HUES6 (cell line): ENCODE measurements at regions not wholly inside any gene's neighbourhood (a gene's known extent, or its start where the extent isn't known, plus 50 kb on each side); places are given as distances from the start of the nearest gene placed in this dataset.

Experiments used
- H3K27ac ChIP-seq: 2 replicates; pipeline ENCODE4 v1.7.0; 2013; ENCODE audit warnings: low read depth, mild to moderate bottlenecking, low read length, inconsistent platforms
- H3K27me3 ChIP-seq: 2 replicates; pipeline ENCODE4 v1.6.1; 2013; ENCODE audit warnings: low read length; ENCODE audit not compliant: control insufficient read depth, insufficient read depth
- H3K36me3 ChIP-seq: 2 replicates; pipeline ENCODE4 v1.6.1; 2013; ENCODE audit warnings: low read length; ENCODE audit not compliant: control insufficient read depth, insufficient read depth
- H3K4me1 ChIP-seq: 2 replicates; pipeline ENCODE4 v1.6.1; 2013; ENCODE audit warnings: low read length; ENCODE audit not compliant: control insufficient read depth, insufficient read depth
- H3K4me3 ChIP-seq: 2 replicates; pipeline ENCODE4 v1.5.1; 2013; ENCODE audit warnings: low read depth, low read length
- H3K9ac ChIP-seq: one replicate; pipeline ENCODE4 v1.6.1; 2013; ENCODE audit warnings: mild to moderate bottlenecking, low read length
- H3K9me3 ChIP-seq: 2 replicates; pipeline ENCODE4 v1.6.1; 2013; ENCODE audit warnings: low read depth, low read length; ENCODE audit not compliant: control insufficient read depth, insufficient read depth

DNA sequence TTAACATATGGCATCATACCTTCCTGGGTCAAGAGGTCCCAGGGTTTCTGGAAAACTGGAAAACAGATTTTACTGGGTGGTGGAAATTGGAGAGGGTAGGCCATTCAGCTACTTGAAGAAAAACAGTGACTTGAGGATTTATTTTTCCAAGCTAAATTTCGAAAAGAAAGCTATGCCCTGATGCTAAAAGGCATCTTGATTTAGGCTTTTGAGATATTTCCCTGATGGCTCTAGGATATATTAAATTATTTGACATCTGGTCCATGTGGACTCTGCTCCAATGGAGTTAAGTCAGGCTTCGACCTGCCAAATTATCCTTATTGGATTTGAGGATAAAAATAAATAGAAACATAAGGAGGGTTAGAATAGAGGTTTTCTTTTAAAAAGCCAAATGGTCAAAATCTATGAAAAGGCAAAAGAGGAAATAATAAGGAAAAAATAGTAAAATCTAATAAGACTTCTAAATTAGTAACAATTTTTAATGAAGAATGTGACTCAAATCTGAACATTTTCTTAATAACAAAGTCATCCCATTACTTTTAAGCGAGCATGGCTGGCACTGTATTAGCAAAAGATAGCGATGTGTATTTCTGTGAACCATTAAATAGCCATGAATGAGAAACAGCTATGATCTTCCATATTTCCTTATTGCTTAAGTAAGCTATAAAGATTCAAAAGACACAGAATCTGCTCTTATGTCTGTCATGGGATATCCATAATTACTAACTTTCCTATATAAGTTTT is 190.0 kb upstream of the MIR17HG start:
- H3K9ac ChIP-seq = no peak overlapping the region
- no peaks in the 10 kb centered on the region for H3K27me3 ChIP-seq
- H3K36me3 ChIP-seq = no peaks in the 10 kb centered on the region
- no peak overlapping the region for H3K4me3 ChIP-seq
- no peaks in the 10 kb centered on the region for H3K9me3 ChIP-seq
- H3K4me1 ChIP-seq = peaks cover 24% of the 10 kb centered on the region
- H3K27ac ChIP-seq = no peak overlapping the region

DNA sequence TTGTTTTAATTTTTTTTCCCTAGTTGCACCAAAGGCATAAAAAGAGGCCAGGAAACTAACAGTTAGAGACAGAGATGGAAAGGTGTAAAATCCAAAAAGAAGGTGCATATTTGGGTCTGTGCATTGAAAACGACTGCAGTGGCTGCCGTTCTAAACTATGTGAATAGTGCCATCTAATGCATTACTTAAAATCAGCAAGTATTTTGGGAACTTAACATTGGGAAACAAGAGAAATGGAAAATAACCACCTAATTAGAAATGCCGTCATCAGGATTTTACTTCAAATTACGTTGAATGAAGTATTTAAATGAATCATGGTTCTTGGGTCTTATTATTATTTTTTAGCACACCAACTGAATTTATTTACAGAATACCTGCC is 189.5 kb upstream of the MIR17HG start:
- peaks cover 24% of the 10 kb centered on the region for H3K4me1 ChIP-seq
- H3K36me3 ChIP-seq = no peaks in the 10 kb centered on the region
- H3K27ac ChIP-seq = no peak overlapping the region
- H3K9me3 ChIP-seq = no peaks in the 10 kb centered on the region
- H3K9ac ChIP-seq = no peak overlapping the region
- H3K4me3 ChIP-seq = no peak overlapping the region
- no peaks in the 10 kb centered on the region for H3K27me3 ChIP-seq

DNA sequence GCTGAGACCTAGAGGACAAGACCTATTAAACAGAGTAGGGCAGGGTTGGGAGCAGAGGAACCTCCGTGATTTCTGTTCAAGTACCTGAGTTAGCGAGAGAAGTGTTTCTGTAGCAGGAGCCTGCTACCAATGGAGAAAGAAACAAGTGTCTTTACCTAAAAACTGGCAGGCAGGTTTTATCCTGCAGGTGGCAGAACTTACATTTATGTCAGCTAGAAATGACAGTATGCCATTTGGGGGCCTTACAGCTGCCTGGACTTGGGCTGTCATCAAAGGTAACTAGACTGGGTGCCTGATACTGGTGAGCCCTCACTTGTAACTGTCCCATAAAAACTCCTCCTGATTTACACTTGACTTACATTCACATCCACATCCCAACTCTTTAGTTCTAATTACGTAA is 185.3 kb upstream of the MIR17HG start:
- H3K27ac ChIP-seq = no peak overlapping the region
- H3K9me3 ChIP-seq = no peaks in the 10 kb centered on the region
- H3K9ac ChIP-seq = no peak overlapping the region
- H3K4me1 ChIP-seq = 0 out of 2 replicates have a peak, but pooled peaks cover 3% of the 10 kb centered on the region
- H3K4me3 ChIP-seq = no peak overlapping the region
- H3K27me3 ChIP-seq = no peaks in the 10 kb centered on the region
- H3K36me3 ChIP-seq = no peaks in the 10 kb centered on the region

DNA sequence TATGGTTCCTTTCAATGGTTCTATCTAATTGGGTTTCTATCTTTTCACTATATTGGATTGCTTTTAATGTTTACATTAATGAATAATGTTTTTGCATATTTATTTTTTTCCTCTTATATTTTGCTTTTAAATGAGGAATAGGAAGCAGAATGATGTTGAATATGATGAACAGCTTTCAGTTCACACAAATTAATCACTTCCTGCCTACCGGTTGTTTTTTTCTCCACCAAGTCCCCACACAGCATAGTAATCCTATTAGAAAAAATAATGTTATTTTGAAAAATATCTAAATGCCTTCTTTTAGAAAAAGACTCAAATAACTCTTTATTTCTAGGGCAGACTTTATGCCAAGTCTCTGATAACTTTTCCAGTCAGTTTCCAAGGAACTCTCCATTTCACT is 184.9 kb upstream of the MIR17HG start:
- Histone ChIP-seq H3K27ac (no peak overlapping the region), H3K4me3 (no peak overlapping the region), H3K9ac (no peak overlapping the region), H3K27me3 (no peaks in the 10 kb centered on the region), H3K9me3 (no peaks in the 10 kb centered on the region), H3K36me3 (no peaks in the 10 kb centered on the region), H3K4me1 (0 out of 2 replicates have a peak, but pooled peaks cover 3% of the 10 kb centered on the region)

DNA sequence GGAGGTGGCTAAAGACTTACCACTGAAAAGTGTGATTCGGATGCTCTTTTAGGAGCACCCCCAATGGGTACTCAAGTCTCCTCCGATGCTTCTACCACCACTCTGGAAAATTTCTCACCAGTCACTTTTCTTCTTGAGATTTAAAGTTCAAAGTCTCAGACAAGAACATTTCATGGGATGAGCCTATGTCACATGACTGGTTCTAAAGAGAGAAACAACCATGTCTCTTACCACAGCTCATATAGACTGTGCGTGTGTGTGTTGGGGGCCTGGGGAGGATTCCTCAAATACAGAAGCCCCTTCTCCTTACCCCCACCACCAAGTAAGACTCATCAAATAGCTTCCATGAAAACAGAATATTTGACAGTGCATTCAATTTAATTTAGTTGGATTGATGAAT is 181.7 kb upstream of the MIR17HG start:
- Histone ChIP-seq H3K4me3 (no peak overlapping the region), H3K9ac (no peak overlapping the region), H3K36me3 (no peaks in the 10 kb centered on the region), H3K27ac (no peak overlapping the region), H3K27me3 (no peaks in the 10 kb centered on the region), H3K4me1 (0 out of 2 replicates have a peak, but pooled peaks cover 3% of the 10 kb centered on the region), H3K9me3 (no peaks in the 10 kb centered on the region)

DNA sequence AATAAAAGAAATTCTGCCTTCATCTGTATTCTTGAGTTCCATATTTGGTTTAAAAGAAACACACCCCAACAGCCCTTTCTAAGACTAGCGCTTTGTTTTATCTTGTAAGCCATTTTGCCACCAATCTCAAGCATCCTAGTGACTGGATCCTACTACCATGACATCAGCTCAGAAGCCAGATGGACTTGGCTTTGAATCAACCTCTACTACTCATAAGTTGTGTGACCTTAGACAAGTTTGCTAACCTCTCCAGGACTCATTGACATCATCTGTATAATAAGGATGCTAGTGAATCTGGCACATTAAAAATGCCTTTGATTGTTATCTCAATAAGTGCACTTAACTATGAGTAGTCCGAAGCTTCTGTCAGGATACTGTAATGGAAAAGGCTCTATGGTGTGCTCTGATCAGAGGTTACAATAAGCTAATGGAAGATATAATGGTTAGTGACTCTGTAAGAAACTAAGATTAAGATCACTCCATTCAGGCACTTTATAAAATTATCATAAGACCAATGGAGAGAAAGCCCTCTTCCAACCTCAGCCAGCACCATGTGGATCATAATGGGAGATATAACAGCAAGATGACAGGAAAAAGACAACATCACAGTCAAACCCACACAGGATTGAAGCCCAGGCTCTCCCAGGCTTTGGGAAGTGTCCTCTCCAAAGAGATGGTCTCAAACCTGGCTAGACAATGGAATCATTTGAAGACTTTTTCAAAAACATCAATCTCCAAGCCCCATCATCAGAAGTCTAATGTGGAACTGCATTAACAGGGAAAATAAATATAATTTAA is 180.6 kb upstream of the MIR17HG start:
- Histone ChIP-seq H3K4me3 (no peak overlapping the region), H3K27me3 (no peaks in the 10 kb centered on the region; the same call in 1 of the 2 replicates), H3K27ac (no peak overlapping the region), H3K36me3 (no peaks in the 10 kb centered on the region), H3K9me3 (no peaks in the 10 kb centered on the region), H3K4me1 (0 out of 2 replicates have a peak, but pooled peaks cover 3% of the 10 kb centered on the region), H3K9ac (no peak overlapping the region)

DNA sequence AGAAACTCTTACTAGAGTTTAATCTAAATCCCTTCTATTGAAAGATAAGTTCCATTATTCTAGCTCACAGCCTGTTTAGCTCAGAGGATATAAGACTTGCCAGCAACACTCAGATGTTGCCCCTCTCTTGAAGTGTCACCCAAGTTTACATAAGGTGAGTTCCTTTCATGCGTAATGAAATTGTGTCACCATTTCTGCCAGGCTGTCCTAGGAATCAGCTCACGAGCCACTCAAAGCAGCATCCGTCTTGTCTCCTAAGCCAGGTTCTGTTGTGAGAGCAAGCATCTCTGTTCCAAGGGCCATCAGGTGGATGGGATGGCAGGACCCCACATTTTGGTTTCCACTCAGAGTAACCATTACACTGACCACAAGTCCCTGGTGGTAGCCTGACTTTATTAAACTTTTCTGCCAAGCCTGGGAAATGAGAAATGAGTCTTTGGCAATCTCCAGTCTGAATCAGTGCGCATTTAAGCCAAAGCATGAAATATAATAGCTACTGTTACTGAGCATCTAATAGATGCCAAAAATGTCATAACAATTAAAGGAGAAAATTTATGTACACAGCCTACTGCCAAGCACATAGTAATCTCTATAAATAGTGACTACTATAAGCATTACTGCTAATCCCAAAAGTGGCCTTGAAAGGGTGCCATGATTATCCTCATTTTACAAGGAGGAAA is 179.6 kb upstream of the MIR17HG start:
- H3K36me3 ChIP-seq = no peaks in the 10 kb centered on the region
- H3K27ac ChIP-seq = no peak overlapping the region
- H3K9ac ChIP-seq = no peak overlapping the region
- H3K27me3 ChIP-seq = no peaks in the 10 kb centered on the region; the same call in 1 of the 2 replicates
- 0 out of 2 replicates have a peak, but pooled peaks cover 3% of the 10 kb centered on the region for H3K4me1 ChIP-seq
- no peaks in the 10 kb centered on the region for H3K9me3 ChIP-seq
- no peak overlapping the region for H3K4me3 ChIP-seq

DNA sequence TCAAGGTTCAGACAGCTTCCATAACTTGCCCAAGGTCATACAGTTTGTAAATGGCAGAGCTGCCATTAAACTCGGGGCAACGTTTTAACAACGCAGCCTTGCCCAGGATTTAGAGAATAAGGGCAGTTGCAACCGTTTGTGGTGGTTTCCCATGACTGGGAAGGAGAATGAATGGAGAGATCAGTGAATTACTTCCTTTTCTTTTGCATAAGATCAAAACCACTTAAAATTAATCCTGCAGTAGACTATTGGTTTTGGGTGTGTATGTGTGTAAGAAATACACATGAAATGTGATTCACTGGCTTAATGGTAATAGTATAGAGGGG is 179.1 kb upstream of the MIR17HG start:
- no peak overlapping the region for H3K27ac ChIP-seq
- H3K4me1 ChIP-seq = 0 out of 2 replicates have a peak, but pooled peaks cover 3% of the 10 kb centered on the region
- H3K9ac ChIP-seq = no peak overlapping the region
- H3K4me3 ChIP-seq = no peak overlapping the region
- H3K27me3 ChIP-seq = no peaks in the 10 kb centered on the region; the same call in 1 of the 2 replicates
- no peaks in the 10 kb centered on the region for H3K9me3 ChIP-seq
- H3K36me3 ChIP-seq = no peaks in the 10 kb centered on the region

DNA sequence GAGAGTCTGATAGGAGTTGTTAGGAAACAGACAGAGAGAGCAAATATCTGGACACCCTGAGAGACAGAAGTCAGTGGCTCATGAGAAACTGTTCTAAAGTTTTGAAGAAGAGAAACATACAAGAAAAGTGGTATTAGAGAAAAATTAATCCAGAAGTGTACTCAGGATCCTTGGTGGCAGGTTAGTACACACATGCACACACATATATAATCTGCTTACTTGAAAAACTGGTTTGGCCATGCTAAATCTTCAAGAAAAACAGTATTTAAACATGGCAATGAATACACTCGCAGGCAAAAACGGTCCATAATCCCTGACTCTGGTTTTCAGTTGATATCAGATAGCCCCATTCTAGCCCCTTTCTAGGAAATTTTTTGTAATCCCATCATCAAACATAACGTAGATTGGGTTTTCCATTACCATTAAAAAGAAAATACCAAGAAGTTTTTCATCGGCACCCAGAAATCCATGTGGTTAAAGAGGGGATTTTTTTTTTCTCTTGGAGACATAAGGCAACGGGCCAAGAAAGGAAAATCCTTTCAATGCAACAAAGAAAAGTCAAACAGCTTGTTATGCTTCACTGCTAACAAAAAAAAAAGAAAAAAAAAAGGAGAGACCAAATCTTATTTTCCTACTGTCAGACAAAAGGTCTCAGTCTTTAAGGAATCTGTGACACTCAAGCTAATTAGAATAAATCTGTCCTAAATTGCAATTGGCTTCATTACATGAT is 178.0 kb upstream of the MIR17HG start:
- no peak overlapping the region for H3K9ac ChIP-seq
- peaks cover 6% of the 10 kb centered on the region for H3K27me3 ChIP-seq
- no peaks in the 10 kb centered on the region for H3K36me3 ChIP-seq
- no peaks in the 10 kb centered on the region for H3K9me3 ChIP-seq
- H3K4me3 ChIP-seq = no peak overlapping the region
- no peak overlapping the region for H3K27ac ChIP-seq
- peaks cover 4% of the 10 kb centered on the region; the same call in 1 of the 2 replicates for H3K4me1 ChIP-seq

DNA sequence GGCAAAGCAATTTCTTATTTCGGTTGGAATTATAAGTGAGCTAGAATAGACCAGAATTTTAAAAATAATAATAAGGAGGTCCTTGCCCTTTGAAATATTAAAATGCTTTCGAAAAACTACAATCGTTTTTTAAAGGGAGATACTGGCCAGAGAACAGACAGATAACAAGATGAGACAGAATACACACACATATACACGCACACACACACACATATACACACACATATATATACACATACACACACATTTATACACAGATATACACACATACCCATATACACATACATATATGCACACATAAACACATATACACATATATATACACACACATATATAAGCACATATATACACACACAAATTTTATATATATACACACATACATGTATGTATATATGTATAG is 175.3 kb upstream of the MIR17HG start:
- Histone ChIP-seq H3K36me3 (no peaks in the 10 kb centered on the region), H3K9ac (no peak overlapping the region), H3K27me3 (peaks cover 18% of the 10 kb centered on the region), H3K27ac (no peak overlapping the region), H3K4me3 (no peak overlapping the region), H3K9me3 (no peaks in the 10 kb centered on the region), H3K4me1 (peaks cover 7% of the 10 kb centered on the region; the same call in 1 of the 2 replicates)
